H9 (cell line): ENCODE measurements at regions not wholly inside any gene's neighbourhood (a gene's known extent, or its start where the extent isn't known, plus 50 kb on each side); places are given as distances from the start of the nearest gene placed in this dataset.

Experiments used
- DNase-seq: peaks from one replicate; pipeline ENCODE4 v3.0.0-alpha.2; 2017
- H2AFZ ChIP-seq: one replicate; pipeline ENCODE4 v1.6.1; 2013; ENCODE audit warnings: mild to moderate bottlenecking, low read length, control low read depth, moderate library complexity
- H2AK5ac ChIP-seq: 2 replicates; pipeline ENCODE4 v1.6.1; 2013; ENCODE audit warnings: low read length, control low read depth, mixed read lengths; ENCODE audit not compliant: insufficient read length
- H2BK120ac ChIP-seq: one replicate; pipeline ENCODE4 v1.6.1; 2013; ENCODE audit warnings: low read depth, mild to moderate bottlenecking, low read length, control low read depth, inconsistent platforms; ENCODE audit not compliant: poor library complexity, severe bottlenecking
- H2BK12ac ChIP-seq: 2 replicates; pipeline ENCODE4 v1.6.1; 2013; ENCODE audit warnings: low read length, control low read depth, mixed read lengths, low read depth; ENCODE audit not compliant: insufficient read length
- H2BK15ac ChIP-seq: 2 replicates; pipeline ENCODE4 v1.6.1; 2013; ENCODE audit warnings: low read depth, low read length, control low read depth
- H2BK20ac ChIP-seq: one replicate; pipeline ENCODE4 v1.6.1; 2013; ENCODE audit warnings: low read depth, mild to moderate bottlenecking, low read length, control low read depth, inconsistent platforms; ENCODE audit not compliant: poor library complexity, severe bottlenecking
- H2BK5ac ChIP-seq: 2 replicates; pipeline ENCODE4 v1.6.1; 2013; ENCODE audit warnings: low read length, control low read depth, mixed read lengths; ENCODE audit not compliant: insufficient read length
- H3K14ac ChIP-seq: 2 replicates; pipeline ENCODE4 v1.6.1; 2013; ENCODE audit warnings: low read length, control low read depth; ENCODE audit not compliant: insufficient read depth
- H3K18ac ChIP-seq: 2 replicates; pipeline ENCODE4 v1.6.1; 2013; ENCODE audit warnings: low read depth, mild to moderate bottlenecking, mixed read lengths, low read length, control low read depth; ENCODE audit not compliant: insufficient read length
- H3K23ac ChIP-seq: 2 replicates; pipeline ENCODE4 v1.6.1; 2013; ENCODE audit warnings: low read length, control low read depth, mixed read lengths, low read depth; ENCODE audit not compliant: insufficient read length
- H3K23me2 ChIP-seq: 2 replicates; pipeline ENCODE4 v1.6.1; 2013; ENCODE audit warnings: low read depth, mild to moderate bottlenecking, mixed read lengths, low read length, control low read depth; ENCODE audit not compliant: insufficient read length, poor library complexity, severe bottlenecking
- H3K27ac ChIP-seq: 2 replicates; pipeline ENCODE4 v1.5.1; 2013; ENCODE audit warnings: low read length, control low read depth, mixed read lengths, low read depth; ENCODE audit not compliant: insufficient read length
- H3K27me3 ChIP-seq: 2 replicates; pipeline ENCODE4 v1.6.1; 2013; ENCODE audit warnings: low read length, control low read depth, inconsistent platforms; ENCODE audit not compliant: insufficient read depth
- H3K4ac ChIP-seq: 2 replicates; pipeline ENCODE4 v1.6.1; 2013; ENCODE audit warnings: low read depth, mild to moderate bottlenecking, control low read depth, inconsistent platforms, low read length, moderate library complexity
- H3K4me1 ChIP-seq: 2 replicates; pipeline ENCODE4 v1.6.1; 2013; ENCODE audit warnings: low read length, control low read depth, inconsistent platforms; ENCODE audit not compliant: insufficient read depth
- H3K4me2 ChIP-seq: 2 replicates; pipeline ENCODE4 v1.6.1; 2013; ENCODE audit warnings: low read length, control low read depth, mixed read lengths; ENCODE audit not compliant: insufficient read length, insufficient read depth
- H3K56ac ChIP-seq: 2 replicates; pipeline ENCODE4 v1.6.1; 2013; ENCODE audit warnings: low read depth, mild to moderate bottlenecking, mixed read lengths, low read length, control low read depth; ENCODE audit not compliant: insufficient read length
- H3K79me1 ChIP-seq: 2 replicates; pipeline ENCODE4 v1.6.1; 2013; ENCODE audit warnings: low read depth, mild to moderate bottlenecking, moderate library complexity, low read length, control low read depth, inconsistent platforms; ENCODE audit not compliant: insufficient read depth, poor library complexity, severe bottlenecking
- H3K79me2 ChIP-seq: 2 replicates; pipeline ENCODE4 v1.6.1; 2013; ENCODE audit warnings: low read length, control low read depth, inconsistent platforms; ENCODE audit not compliant: insufficient read depth
- H3K9ac ChIP-seq: 2 replicates; pipeline ENCODE4 v1.6.1; 2013; ENCODE audit warnings: low read length, control low read depth, mixed read lengths; ENCODE audit not compliant: insufficient read length; ENCODE audit errors: extremely low read depth
- H3K9me3 ChIP-seq: one replicate; pipeline ENCODE4 v1.6.1; 2013; ENCODE audit warnings: low read depth, low read length, inconsistent platforms; ENCODE audit not compliant: control insufficient read depth
- H3T11ph ChIP-seq: one replicate; pipeline ENCODE4 v1.6.1; 2013; ENCODE audit warnings: mild to moderate bottlenecking, low read length, control low read depth, inconsistent platforms
- H4K20me1 ChIP-seq: one replicate; pipeline ENCODE4 v1.6.1; 2013; ENCODE audit not compliant: control insufficient read depth, insufficient read length, insufficient read depth
- H4K5ac ChIP-seq: 2 replicates; pipeline ENCODE4 v1.6.1; 2013; ENCODE audit warnings: low read depth, mild to moderate bottlenecking, mixed read lengths, low read length, control low read depth; ENCODE audit not compliant: insufficient read length
- H4K8ac ChIP-seq: replicated peaks from 2 replicates; pipeline ENCODE4 v1.6.1; 2013; ENCODE audit warnings: low read length, control low read depth, mixed read lengths, low read depth; ENCODE audit not compliant: insufficient read length
- H4K91ac ChIP-seq: 2 replicates; pipeline ENCODE4 v1.6.1; 2013; ENCODE audit warnings: low read depth, mild to moderate bottlenecking, moderate library complexity, mixed read lengths, low read length, control low read depth; ENCODE audit not compliant: insufficient read length
- H3K27ac Mint-ChIP-seq, 3 experiments: 2 replicates in 2 of 3; 3 replicates in 1 of 3; pipeline ENCODE4 v1.8.0; 2020 to 2021; ENCODE audit warnings: mixed read lengths in 3 of 3, mild to moderate bottlenecking in 1 of 3, moderate library complexity in 1 of 3
- H3K27me3 Mint-ChIP-seq: 2 replicates; pipeline ENCODE4 v1.8.0; 2021; ENCODE audit warnings: low read depth, mild to moderate bottlenecking, moderate library complexity, mixed read lengths
- H3K36me3 Mint-ChIP-seq, 3 experiments: 2 replicates in 2 of 3; 3 replicates in 1 of 3; pipeline ENCODE4 v1.8.0; 2020 to 2021; ENCODE audit warnings: low read depth in 3 of 3, mixed read lengths in 3 of 3; ENCODE audit not compliant: insufficient read depth in 1 of 3
- H3K4me1 Mint-ChIP-seq, 2 experiments: 2 replicates each; pipeline ENCODE4 v1.8.0; 2020; ENCODE audit warnings: mixed read lengths in 2 of 2
- H3K4me3 Mint-ChIP-seq, 2 experiments: 2 replicates in 1 of 2; 3 replicates in 1 of 2; pipeline ENCODE4 v1.8.0; 2020 to 2021; ENCODE audit warnings: mild to moderate bottlenecking in 2 of 2, mixed read lengths in 2 of 2, moderate library complexity in 1 of 2
- H3K9me3 Mint-ChIP-seq, 2 experiments: 2 replicates in 1 of 2; 3 replicates in 1 of 2; pipeline ENCODE4 v1.8.0; 2020; ENCODE audit warnings: mild to moderate bottlenecking in 2 of 2, mixed read lengths in 2 of 2, moderate library complexity in 1 of 2
- WGBS: extraction: QIAGEN DNeasy Blood & Tissue Kit; methylation state at CpG from one replicate; pipeline ENCODE4 v1.1.7; 2013; ENCODE audit warnings: missing lambda C conversion rate, low lambda C conversion rate, mixed read lengths; ENCODE audit not compliant: insufficient read length; ENCODE audit errors: extremely low coverage; 5-methylcytosine and 5-hydroxymethylcytosine counted together
- TF ChIP-seq, protein P1 (sequence below): fragments of 200-600 bp; sonication (generic); conservative IDR thresholded peaks from 3 replicates; pipeline ENCODE4 v1.8.0; 2021; ENCODE audit warnings: antibody characterized with exemption, mild to moderate bottlenecking

DNA sequence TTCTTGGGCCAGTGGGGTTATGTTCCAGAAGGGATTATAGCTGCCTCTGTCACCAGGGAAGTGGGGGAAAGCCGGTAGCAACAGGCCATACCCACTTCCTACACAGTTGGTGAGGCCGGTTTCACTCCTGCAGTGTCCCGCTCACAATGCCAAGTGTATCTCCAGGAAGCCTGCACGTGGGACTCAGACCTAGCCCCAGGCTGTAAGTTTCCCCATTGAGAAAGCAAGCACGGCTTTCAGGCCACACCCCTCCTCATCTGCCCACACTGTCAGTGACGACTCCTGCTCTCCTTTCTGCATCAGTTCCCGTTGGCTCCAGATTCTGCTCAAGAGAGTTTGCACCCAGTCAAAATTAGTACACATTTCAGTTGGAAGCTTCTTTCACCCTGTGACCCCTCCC is 51.6 kb upstream of the CPOX start:
- H3K79me1 ChIP-seq: no peaks in the 10 kb centered on the region
- TF ChIP-seq, protein P1, sequence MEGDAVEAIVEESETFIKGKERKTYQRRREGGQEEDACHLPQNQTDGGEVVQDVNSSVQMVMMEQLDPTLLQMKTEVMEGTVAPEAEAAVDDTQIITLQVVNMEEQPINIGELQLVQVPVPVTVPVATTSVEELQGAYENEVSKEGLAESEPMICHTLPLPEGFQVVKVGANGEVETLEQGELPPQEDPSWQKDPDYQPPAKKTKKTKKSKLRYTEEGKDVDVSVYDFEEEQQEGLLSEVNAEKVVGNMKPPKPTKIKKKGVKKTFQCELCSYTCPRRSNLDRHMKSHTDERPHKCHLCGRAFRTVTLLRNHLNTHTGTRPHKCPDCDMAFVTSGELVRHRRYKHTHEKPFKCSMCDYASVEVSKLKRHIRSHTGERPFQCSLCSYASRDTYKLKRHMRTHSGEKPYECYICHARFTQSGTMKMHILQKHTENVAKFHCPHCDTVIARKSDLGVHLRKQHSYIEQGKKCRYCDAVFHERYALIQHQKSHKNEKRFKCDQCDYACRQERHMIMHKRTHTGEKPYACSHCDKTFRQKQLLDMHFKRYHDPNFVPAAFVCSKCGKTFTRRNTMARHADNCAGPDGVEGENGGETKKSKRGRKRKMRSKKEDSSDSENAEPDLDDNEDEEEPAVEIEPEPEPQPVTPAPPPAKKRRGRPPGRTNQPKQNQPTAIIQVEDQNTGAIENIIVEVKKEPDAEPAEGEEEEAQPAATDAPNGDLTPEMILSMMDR: no peak
- no peak overlapping the region for H4K8ac ChIP-seq
- Mint-ChIP-seq H3K27ac (no peak overlapping the region), H3K27me3 (no peaks in the 10 kb centered on the region; the same call in 1 of the 2 replicates), H3K36me3 (no peaks in the 10 kb centered on the region), H3K9me3 (no peaks in the 10 kb centered on the region), H3K4me3 (no peak overlapping the region), H3K4me1 (peaks cover 2 to 7% of the 10 kb centered on the region in 2 experiments; a peak in 2 of 4 replicates)
- H2AK5ac ChIP-seq: no peak overlapping the region
- H3K79me2 ChIP-seq: no peaks in the 10 kb centered on the region
- H3K4me2 ChIP-seq: no peak overlapping the region
- no peaks in the 10 kb centered on the region for H3K9me3 ChIP-seq
- H3K23ac ChIP-seq: no peak overlapping the region
- no peak overlapping the region for H3K4ac ChIP-seq
- H3K27me3 ChIP-seq: no peaks in the 10 kb centered on the region
- H3K9ac ChIP-seq: no peak overlapping the region
- no peak overlapping the region for H3K14ac ChIP-seq
- H2BK20ac ChIP-seq: no peak overlapping the region
- no peak overlapping the region for H2BK12ac ChIP-seq
- H3K23me2 ChIP-seq: no peaks in the 10 kb centered on the region
- no peak overlapping the region for H3T11ph ChIP-seq
- peak; percentile 38 for DNase-seq
- no peak overlapping the region for H2AFZ ChIP-seq
- no peaks in the 10 kb centered on the region for H3K4me1 ChIP-seq
- no peak overlapping the region for H3K56ac ChIP-seq
- H3K27ac ChIP-seq: no peak overlapping the region
- no peak overlapping the region for H4K5ac ChIP-seq
- H2BK15ac ChIP-seq: no peak overlapping the region
- H4K20me1 ChIP-seq: no peaks in the 10 kb centered on the region
- H3K18ac ChIP-seq: no peak overlapping the region
- WGBS: no CpG with 5 or more reads among the region's 7 CpGs
- H4K91ac ChIP-seq: no peak overlapping the region
- no peak overlapping the region for H2BK5ac ChIP-seq
- no peak overlapping the region for H2BK120ac ChIP-seq
